ENCODE measurements at regions not wholly inside any gene's neighbourhood (a gene's known extent, or its start where the extent isn't known, plus 50 kb on each side); places are given as distances from the start of the nearest gene placed in this dataset.

GRCh38 chr18:44090453-44090852 is 590.2 kb upstream of the SETBP1 start:
- no peak for DNase-seq

GRCh38 chr18:44093253-44093652 is 587.4 kb upstream of the SETBP1 start:
- DNase-seq = no peak

GRCh38 chr18:44096016-44096415 is 584.7 kb upstream of the SETBP1 start:
- peak; percentile 8 for DNase-seq

- peak; percentile 84 for DNase-seq
These were observed 582.1 kb upstream of the SETBP1 start for GRCh38 chr18:44098551-44099098.

GRCh38 chr18:44107187-44107586 is 573.5 kb upstream of the SETBP1 start:
- DNase-seq = no peak

- DNase-seq = no peak
These were observed 569.4 kb upstream of the SETBP1 start for GRCh38 chr18:44111337-44111736.

- no peak for DNase-seq
These were observed 562.9 kb upstream of the SETBP1 start for GRCh38 chr18:44117821-44118220.

GRCh38 chr18:44119607-44120006 is 561.1 kb upstream of the SETBP1 start:
- no peak for DNase-seq

- no peak for DNase-seq
These were observed 556.9 kb upstream of the SETBP1 start for GRCh38 chr18:44123743-44124142.

- no peak for DNase-seq
These were observed 555.2 kb upstream of the SETBP1 start for GRCh38 chr18:44125446-44125845.

GRCh38 chr18:44126598-44126997 is 554.1 kb upstream of the SETBP1 start:
- no peak for DNase-seq

- no peak for DNase-seq
These were observed 552.3 kb upstream of the SETBP1 start for GRCh38 chr18:44128365-44128764.

- peak; percentile 57 for DNase-seq
These were observed 550.2 kb upstream of the SETBP1 start for GRCh38 chr18:44130376-44130942.

- DNase-seq = no peak
These were observed 547.2 kb upstream of the SETBP1 start for GRCh38 chr18:44133483-44133882.

- no peak for DNase-seq
These were observed 546.2 kb upstream of the SETBP1 start for GRCh38 chr18:44134447-44134846.

GRCh38 chr18:44135741-44136140 is 544.9 kb upstream of the SETBP1 start:
- DNase-seq = no peak

GRCh38 chr18:44136326-44136725 is 544.4 kb upstream of the SETBP1 start:
- no peak for DNase-seq

GRCh38 chr18:44143072-44143471 is 537.6 kb upstream of the SETBP1 start:
- no peak for DNase-seq

GRCh38 chr18:44149706-44150105 is 531.0 kb upstream of the SETBP1 start:
- no peak for DNase-seq

- DNase-seq = no peak
These were observed 526.7 kb upstream of the SETBP1 start for GRCh38 chr18:44153981-44154380.

- no peak for DNase-seq
These were observed 524.6 kb upstream of the SETBP1 start for GRCh38 chr18:44156126-44156525.

GRCh38 chr18:44156776-44157335 is 523.8 kb upstream of the SETBP1 start:
- no peak for DNase-seq

- DNase-seq = no peak
These were observed 510.3 kb upstream of the SETBP1 start for GRCh38 chr18:44170208-44170880.

GRCh38 chr18:44171301-44171700 is 509.4 kb upstream of the SETBP1 start:
- DNase-seq = no peak
